SK-N-SH (cell line): ENCODE measurements at regions not wholly inside any gene's neighbourhood (a gene's known extent, or its start where the extent isn't known, plus 50 kb on each side); places are given as distances from the start of the nearest gene placed in this dataset.

Experiments
- CTCF ChIA-PET: fragments of 300-600, 350-600 bp; formaldehyde crosslinking; extraction: SDS; loops from one replicate; lab custom pipeline; 2021; lab: Yijun Ruan, JAX
- POLR2A ChIA-PET: fragments of 350-600 bp; sonication (Branson Sonifier 250); formaldehyde crosslinking; extraction: SDS; loops from one replicate; lab custom pipeline; 2020; ENCODE audit warnings: antibody characterized with exemption, inconsistent platforms; lab: Yijun Ruan, JAX
- DNase-seq: peaks from one replicate; pipeline ENCODE4 v3.0.0; 2012
- H2AFZ ChIP-seq: fragments of 200-600 bp; sonication (generic); 2 replicates; pipeline ENCODE4 v1.8.1; 2016; ENCODE audit warnings: antibody characterized with exemption, mild to moderate bottlenecking, low read depth
- H3F3A ChIP-seq: fragments of 200-600 bp; sonication (generic); replicated peaks from 2 replicates; pipeline ENCODE3; 2016; ENCODE audit warnings: antibody characterized with exemption, mild to moderate bottlenecking; ENCODE audit not compliant: insufficient read depth
- H3K27ac ChIP-seq, 2 experiments: fragments of 200-500 bp in 1 of 2; fragments of 200-600 bp in 1 of 2; sonication (Bioruptor generic) in 1 of 2; sonication (generic), shearing (Covaris generic) in 1 of 2; 2 replicates each; pipeline versions ENCODE4 v1.5.1 to v1.6.1; 2014 to 2016; ENCODE audit warnings: low read depth in 2 of 2, inconsistent platforms in 1 of 2, low read length in 1 of 2, mild to moderate bottlenecking in 1 of 2, mixed read lengths in 1 of 2
- H3K27me3 ChIP-seq: fragments of 200-600 bp; sonication (generic), shearing (Covaris generic); 2 replicates; pipeline ENCODE4 v1.6.1; 2016; ENCODE audit warnings: mixed run types; ENCODE audit not compliant: insufficient read depth
- H3K36me3 ChIP-seq, 2 experiments: fragments of 200-500 bp in 1 of 2; fragments of 200-600 bp in 1 of 2; sonication (Bioruptor generic) in 1 of 2; sonication (generic) in 1 of 2; replicated peaks in 1 of 2; 2 replicates each; pipeline versions ENCODE3 to v1.5.1; 2014 to 2016; ENCODE audit warnings: low read length in 1 of 2, mild to moderate bottlenecking in 1 of 2; ENCODE audit not compliant: insufficient read depth in 2 of 2, control insufficient read depth in 1 of 2
- H3K4me1 ChIP-seq, 2 experiments: fragments of 200-500 bp in 1 of 2; fragments of 200-600 bp in 1 of 2; sonication (Bioruptor generic) in 1 of 2; sonication (generic), shearing (Covaris generic) in 1 of 2; 2 replicates each; pipeline versions ENCODE4 v1.5.1 to v1.6.1; 2014 to 2016; ENCODE audit warnings: low read depth in 1 of 2, low read length in 1 of 2, mixed run types in 1 of 2; ENCODE audit not compliant: insufficient read depth in 2 of 2, control insufficient read depth in 1 of 2
- H3K4me2 ChIP-seq: fragments of 200-600 bp; sonication (generic), shearing (Covaris generic); 2 replicates; pipeline ENCODE4 v1.6.1; 2017; ENCODE audit warnings: mixed run types
- H3K4me3 ChIP-seq, 2 experiments: fragments of 200-500 bp in 1 of 2; fragments of 200-600 bp in 1 of 2; sonication (Bioruptor generic) in 1 of 2; sonication (generic), shearing (Covaris generic) in 1 of 2; 2 replicates each; pipeline versions ENCODE4 v1.5.1 to v1.8.1; 2014 to 2016; ENCODE audit warnings: low read depth in 2 of 2, inconsistent platforms in 1 of 2, low read length in 1 of 2, mild to moderate bottlenecking in 1 of 2, mixed read lengths in 1 of 2, moderate library complexity in 1 of 2
- H3K79me2 ChIP-seq: fragments of 200-600 bp; sonication (generic); 2 replicates; pipeline ENCODE4 v1.8.1; 2017; ENCODE audit warnings: mild to moderate bottlenecking; ENCODE audit not compliant: insufficient read depth
- H3K9ac ChIP-seq: fragments of 200-600 bp; sonication (generic); 2 replicates; pipeline ENCODE4 v1.6.1; 2017; ENCODE audit warnings: mixed run types
- H3K9me2 ChIP-seq: fragments of 200-600 bp; sonication (generic); 2 replicates; pipeline ENCODE4 v1.6.1; 2017; ENCODE audit warnings: mixed run types
- H3K9me3 ChIP-seq: fragments of 200-600 bp; sonication (generic); 2 replicates; pipeline ENCODE4 v1.6.1; 2017; ENCODE audit warnings: mixed run types, mild to moderate bottlenecking, moderate library complexity
- H4K20me1 ChIP-seq: fragments of 200-600 bp; sonication (generic); 2 replicates; pipeline ENCODE4 v1.6.1; 2017; ENCODE audit warnings: mild to moderate bottlenecking, mixed run types; ENCODE audit not compliant: insufficient read depth
- ELF1 ChIP-seq: IDR thresholded peaks from 2 replicates; pipeline ENCODE4 v1.4.0; 2012
- EZH2phosphoT487 ChIP-seq: fragments of 200-600 bp; sonication (generic); IDR thresholded peaks from 2 replicates; pipeline ENCODE4 v1.6.1; 2017; ENCODE audit warnings: low read depth, mixed run types, mild to moderate bottlenecking, antibody characterized with exemption, moderate library complexity, borderline replicate concordance
- FOSL2 ChIP-seq: IDR thresholded peaks from 2 replicates; pipeline ENCODE4 v1.4.0; 2012; ENCODE audit warnings: low read depth, mild to moderate bottlenecking, moderate library complexity, borderline replicate concordance
- FOXJ3 ChIP-seq: sonication (generic); formaldehyde crosslinking; IDR thresholded peaks from 2 replicates; pipeline ENCODE4 v1.5.1; 2020; ENCODE audit warnings: mild to moderate bottlenecking, missing genetic modification reagents
- FOXM1 ChIP-seq: IDR thresholded peaks from 2 replicates; pipeline ENCODE4 v1.4.0; 2012; ENCODE audit warnings: low read depth, mild to moderate bottlenecking
- GABPA ChIP-seq: IDR thresholded peaks from 2 replicates; pipeline ENCODE4 v1.4.0; 2012; ENCODE audit warnings: low read depth, mild to moderate bottlenecking
- GATA2 ChIP-seq: sonication (generic); formaldehyde crosslinking; IDR thresholded peaks from 2 replicates; pipeline ENCODE4 v1.5.0; 2020; ENCODE audit warnings: mild to moderate bottlenecking, missing genetic modification reagents
- JUND ChIP-seq: IDR thresholded peaks from 2 replicates; pipeline ENCODE4 v1.4.0; 2012
- MAX ChIP-seq: IDR thresholded peaks from 2 replicates; pipeline ENCODE4 v1.4.0; 2012; ENCODE audit warnings: low read depth
- PBX3 ChIP-seq: IDR thresholded peaks from 2 replicates; pipeline ENCODE4; 2012
- RAD21 ChIP-seq: IDR thresholded peaks from 2 replicates; pipeline ENCODE4 v1.6.1; 2012; ENCODE audit warnings: mild to moderate bottlenecking, low read length
- RCOR1 ChIP-seq: fragments of 150-350 bp; IDR thresholded peaks from 2 replicates; pipeline ENCODE4 v1.6.1; 2017; ENCODE audit warnings: antibody characterized with exemption, low read length
- REST ChIP-seq: IDR thresholded peaks from 2 replicates; pipeline ENCODE4 v1.6.1; 2012; ENCODE audit warnings: mild to moderate bottlenecking, low read depth, low read length, moderate library complexity
- SIN3A ChIP-seq: IDR thresholded peaks from 2 replicates; pipeline ENCODE4 v1.6.1; 2012; ENCODE audit warnings: low read depth, mild to moderate bottlenecking, low read length, moderate library complexity, borderline replicate concordance
- TAF1 ChIP-seq: IDR thresholded peaks from 2 replicates; pipeline ENCODE4 v1.6.1; 2012; ENCODE audit warnings: low read depth, mild to moderate bottlenecking, low read length, moderate library complexity, borderline replicate concordance
- TCF12 ChIP-seq: IDR thresholded peaks from 2 replicates; pipeline ENCODE4 v1.4.0; 2012
- TEAD4 ChIP-seq: IDR thresholded peaks from 2 replicates; pipeline ENCODE4 v1.4.0; 2012; ENCODE audit warnings: mild to moderate bottlenecking, borderline replicate concordance; ENCODE audit not compliant: insufficient read depth
- USF1 ChIP-seq: IDR thresholded peaks from 2 replicates; pipeline ENCODE4 v1.4.0; 2012; ENCODE audit warnings: low read depth, borderline replicate concordance
- YY1 ChIP-seq: IDR thresholded peaks from 2 replicates; pipeline ENCODE4 v1.4.0; 2012; ENCODE audit warnings: low read depth, mild to moderate bottlenecking
- WGBS: methylation state at CpG from one replicate; pipeline ENCODE4 v1.1.6; 2017; ENCODE audit warnings: low lambda C conversion rate; 5-methylcytosine and 5-hydroxymethylcytosine counted together
- TF ChIP-seq, protein P1 (sequence below): fragments of 150-350 bp; IDR thresholded peaks from 2 replicates; pipeline ENCODE4 v1.6.1; 2017; ENCODE audit warnings: antibody characterized with exemption, low read length, low read depth, borderline replicate concordance

DNA sequence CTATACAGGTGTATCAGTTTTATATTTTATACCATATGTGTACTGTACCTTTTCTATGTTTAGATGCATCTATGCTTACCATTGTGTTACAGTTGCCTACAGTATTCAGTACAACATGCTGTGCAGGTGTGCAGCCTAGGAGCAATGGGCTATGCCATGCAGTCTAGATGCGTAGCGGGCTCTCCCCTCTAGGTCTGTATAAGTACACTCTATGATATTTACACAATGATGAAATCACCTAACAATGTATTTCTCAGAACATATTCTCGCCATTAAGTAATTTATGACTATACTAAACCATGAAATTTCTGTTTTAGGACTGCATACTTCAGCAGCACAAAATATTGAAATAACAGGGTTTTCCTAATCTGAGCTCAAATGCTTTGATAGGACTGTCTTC, 179.6 kb downstream of the RFC3 start:
- H3K27me3 ChIP-seq: no peaks in the 10 kb centered on the region
- H3F3A ChIP-seq: no peaks in the 10 kb centered on the region
- no peaks in the 10 kb centered on the region for H3K9me2 ChIP-seq
- H3K4me1 ChIP-seq: no peaks in the 10 kb centered on the region; a peak in 1 of 4 replicates
- WGBS: 88% methylated on average over 3 of the region's 3 CpGs
- POLR2A ChIA-PET: no interaction called here
- no peaks in the 10 kb centered on the region for H3K79me2 ChIP-seq
- no peaks in the 10 kb centered on the region for H3K36me3 ChIP-seq
- H3K4me3 ChIP-seq: no peak overlapping the region
- CTCF ChIA-PET: interaction anchor here (0.7 kb wide), 1 partner anchor 14 kb away, joined by 3 read pairs; no protein-coding TSS in a partner anchor
- no peak for TF ChIP-seq FOXJ3
- no peak for TF ChIP-seq JUND
- TF ChIP-seq FOXM1: no peak
- TF ChIP-seq RAD21: no peak
- TF ChIP-seq EZH2phosphoT487: no peak
- TF ChIP-seq USF1: no peak
- TF ChIP-seq GABPA: no peak
- no peak for TF ChIP-seq SIN3A
- no peak for TF ChIP-seq RCOR1
- no peak for TF ChIP-seq GATA2
- H3K9me3 ChIP-seq: no peaks in the 10 kb centered on the region
- no peaks in the 10 kb centered on the region for H4K20me1 ChIP-seq
- H3K4me2 ChIP-seq: no peak overlapping the region
- no peak overlapping the region for H3K27ac ChIP-seq
- DNase-seq: no peak
- H2AFZ ChIP-seq: no peak overlapping the region
- no peak overlapping the region for H3K9ac ChIP-seq

DNA sequence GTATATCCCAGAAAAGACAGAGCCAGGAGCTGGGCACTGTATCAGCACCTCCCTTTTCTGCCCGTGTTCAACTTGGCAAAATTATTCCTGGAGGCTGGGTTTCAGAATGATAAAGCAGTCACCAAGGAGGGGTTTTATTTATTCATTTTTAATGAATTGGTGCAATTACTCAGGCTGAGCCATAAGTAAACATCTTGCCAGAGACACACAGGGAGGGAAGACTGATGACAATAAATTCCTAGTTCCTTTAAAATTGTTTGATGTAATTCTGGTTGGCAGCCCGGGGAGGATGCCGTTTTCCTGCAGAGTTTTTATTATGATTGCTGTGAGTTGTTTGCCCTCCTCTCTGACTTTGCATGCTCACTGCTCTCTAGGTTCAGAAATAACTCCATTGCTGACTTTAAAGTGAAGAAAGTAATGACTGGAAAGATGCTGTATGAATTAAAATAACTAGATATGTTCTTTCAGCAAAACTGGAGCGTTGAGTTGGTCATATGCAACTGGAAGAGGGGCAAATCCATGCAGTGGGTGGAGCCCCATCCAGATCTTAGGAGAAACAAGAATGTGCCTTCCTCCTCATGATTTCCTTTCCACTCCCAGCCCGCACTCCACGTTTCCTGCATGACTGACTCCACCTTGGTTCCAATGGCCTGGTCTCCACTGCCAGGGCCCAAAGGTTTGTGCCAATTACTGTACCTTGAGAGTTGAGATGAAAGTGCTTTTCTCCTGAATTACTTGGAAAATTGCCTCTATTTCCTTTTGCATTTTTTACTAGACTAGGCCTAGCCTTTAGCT, 182.1 kb downstream of the RFC3 start:
- 86% methylated on average over 6 of the region's 6 CpGs for WGBS
- TF ChIP-seq, protein P1, sequence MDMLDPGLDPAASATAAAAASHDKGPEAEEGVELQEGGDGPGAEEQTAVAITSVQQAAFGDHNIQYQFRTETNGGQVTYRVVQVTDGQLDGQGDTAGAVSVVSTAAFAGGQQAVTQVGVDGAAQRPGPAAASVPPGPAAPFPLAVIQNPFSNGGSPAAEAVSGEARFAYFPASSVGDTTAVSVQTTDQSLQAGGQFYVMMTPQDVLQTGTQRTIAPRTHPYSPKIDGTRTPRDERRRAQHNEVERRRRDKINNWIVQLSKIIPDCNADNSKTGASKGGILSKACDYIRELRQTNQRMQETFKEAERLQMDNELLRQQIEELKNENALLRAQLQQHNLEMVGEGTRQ: no peak
- no peak for TF ChIP-seq FOSL2
- no peak for TF ChIP-seq MAX
- TF ChIP-seq PBX3: no peak
- TF ChIP-seq RAD21: no peak
- TF ChIP-seq GATA2: no peak
- no peak for TF ChIP-seq TCF12
- TF ChIP-seq TEAD4: no peak
- TF ChIP-seq REST: no peak
- no peak for TF ChIP-seq JUND
- no peak for TF ChIP-seq TAF1
- no peak for TF ChIP-seq YY1
- no peak for TF ChIP-seq ELF1

More for the DNA sequence above, 182.1 kb downstream of the RFC3 start:
- H3K9ac ChIP-seq: no peak overlapping the region
- H3K79me2 ChIP-seq: no peaks in the 10 kb centered on the region
- H3F3A ChIP-seq: no peaks in the 10 kb centered on the region
- no peaks in the 10 kb centered on the region for H3K9me3 ChIP-seq
- H2AFZ ChIP-seq: no peak overlapping the region
- no peak overlapping the region for H3K4me3 ChIP-seq
- no peak for DNase-seq
- CTCF ChIA-PET: interaction anchor here (0.6 kb wide), 1 partner anchor 50 kb away, joined by 4 read pairs; no protein-coding TSS in a partner anchor
- no peaks in the 10 kb centered on the region for H3K36me3 ChIP-seq
- H3K27me3 ChIP-seq: no peaks in the 10 kb centered on the region
- H3K4me2 ChIP-seq: no peak overlapping the region
- no peak overlapping the region for H3K27ac ChIP-seq
- H3K9me2 ChIP-seq: no peaks in the 10 kb centered on the region
- peaks cover 0 to 12% of the 10 kb centered on the region in 2 experiments; a peak in 1 of 4 replicates for H3K4me1 ChIP-seq
- POLR2A ChIA-PET: interaction anchor here (0.6 kb wide), 1 partner anchor 326 kb away, joined by 3 read pairs; no protein-coding TSS in a partner anchor
- H4K20me1 ChIP-seq: no peaks in the 10 kb centered on the region
